Left renal pelvis (tissue), 4 donors: ENCODE measurements at regions not wholly inside any gene's neighbourhood (a gene's known extent, or its start where the extent isn't known, plus 50 kb on each side); places are given as distances from the start of the nearest gene placed in this dataset.

Source experiments
- DNase-seq, 4 donors: peaks; one replicate each; pipeline ENCODE4 v3.0.0-alpha.2; 2013; ENCODE audit warnings: low read depth in 4 of 4, low spot score in 3 of 4

DNA sequence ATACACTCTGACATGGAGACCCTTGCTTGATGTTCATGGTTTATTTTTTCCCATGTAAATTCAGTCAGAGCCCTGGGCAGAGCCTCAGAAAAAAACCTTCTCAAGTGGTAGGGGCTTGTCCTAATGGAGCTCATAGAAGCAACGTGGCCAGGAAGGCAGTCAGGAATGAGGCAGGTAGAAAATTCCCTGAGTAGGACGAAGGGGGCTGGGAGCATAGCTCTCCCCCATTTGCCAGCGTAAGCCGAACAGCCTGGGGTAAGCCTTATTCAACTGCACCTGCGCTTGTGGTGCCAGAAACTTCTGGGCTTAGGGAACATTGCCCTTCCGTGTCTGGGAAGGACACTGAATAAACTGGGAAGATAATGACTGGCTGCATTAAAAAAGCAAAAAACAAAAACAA, 238.5 kb upstream of the ROPN1 start:
- DNase-seq = no peak

DNA sequence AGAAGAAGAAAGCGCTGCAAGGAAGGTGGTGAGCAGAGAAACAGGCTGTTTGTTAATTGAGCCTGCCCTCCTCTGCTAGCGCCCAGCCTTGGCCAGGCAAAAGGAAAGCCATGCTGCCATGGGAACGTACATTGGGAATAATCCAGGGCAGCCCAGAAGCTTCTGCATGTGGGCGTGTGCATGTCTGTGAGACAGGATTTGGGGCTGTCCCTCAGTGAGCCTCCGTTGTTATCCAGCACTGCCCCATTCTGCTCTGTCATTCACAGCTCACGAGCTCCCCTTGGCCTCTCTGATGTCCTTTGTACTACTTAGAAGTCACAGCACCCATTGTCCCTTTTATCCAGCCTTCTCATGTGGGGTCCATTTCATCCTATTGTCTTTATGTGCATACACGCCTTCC, 239.1 kb upstream of the ROPN1 start:
- DNase-seq = no peak

DNA sequence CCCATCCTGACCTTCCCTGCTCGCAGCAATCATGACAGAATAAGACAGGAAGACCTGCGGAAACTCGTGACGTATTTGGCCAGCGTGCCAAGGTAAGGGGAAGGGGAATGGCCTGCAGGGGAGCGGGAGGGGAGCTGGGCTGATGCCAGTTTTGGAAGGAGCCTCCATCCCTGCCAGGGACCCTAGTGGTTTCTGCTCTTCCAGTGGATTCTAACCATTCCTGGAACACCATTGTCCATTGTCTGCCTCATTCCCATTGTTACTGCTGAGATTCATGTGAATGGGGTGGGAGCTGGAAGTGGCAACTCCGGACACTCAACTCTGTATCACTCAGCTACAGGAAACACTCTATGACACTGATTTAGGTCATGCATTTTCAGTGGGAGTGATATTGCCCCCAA, 242.9 kb upstream of the ROPN1 start:
- no peak for DNase-seq

DNA sequence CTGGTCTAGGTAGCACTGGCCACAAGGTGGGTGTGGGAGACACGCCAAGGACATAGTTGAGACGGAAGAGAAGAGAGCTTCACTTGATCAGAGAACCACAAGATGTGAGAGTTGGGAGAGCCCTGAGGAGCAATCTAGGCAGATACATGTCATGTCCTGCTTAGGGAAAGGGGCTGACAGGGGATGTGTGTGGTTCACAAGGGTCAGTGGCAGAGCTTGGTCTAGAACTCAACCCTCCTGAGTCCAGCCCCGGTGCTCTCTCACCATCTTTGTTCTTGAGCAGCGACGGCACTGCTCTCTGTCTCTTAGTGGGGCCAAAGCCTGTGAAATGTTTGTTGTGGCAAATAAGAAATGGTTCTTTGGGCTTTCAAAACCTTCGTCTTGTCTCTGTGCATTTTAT, 243.5 kb upstream of the ROPN1 start:
- no peak for DNase-seq

DNA sequence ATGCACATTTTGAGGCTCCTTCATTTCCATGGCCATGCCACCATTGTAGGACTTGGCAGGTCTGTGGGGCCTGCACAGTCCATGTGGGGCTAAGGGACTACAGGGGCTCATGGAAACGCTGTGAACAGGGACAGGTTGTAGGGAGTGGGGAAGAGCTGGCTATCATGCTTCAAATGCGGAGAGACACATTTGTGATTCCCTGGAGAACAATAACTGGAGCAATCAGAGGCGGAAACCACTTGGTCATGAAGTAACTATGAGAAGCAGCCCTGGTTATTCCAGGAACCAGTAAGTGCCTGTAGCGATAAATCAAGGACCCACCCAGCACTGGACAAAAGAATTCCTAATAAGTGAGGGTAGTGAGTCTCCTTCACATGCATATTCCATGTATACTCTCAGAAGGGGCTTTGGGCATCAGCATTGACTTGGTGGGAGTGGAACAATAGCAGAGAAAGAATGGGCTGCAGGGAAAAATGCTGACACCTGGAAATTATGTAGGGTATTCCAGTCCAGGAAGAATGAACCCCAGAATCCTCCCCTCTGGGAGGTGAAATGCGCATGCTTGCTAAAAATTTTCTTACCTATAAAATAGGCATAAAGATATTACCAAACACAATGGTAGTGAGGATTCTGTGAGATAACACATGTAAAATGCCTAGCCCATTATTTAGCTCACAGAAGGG, 251.4 kb upstream of the ROPN1 start:
- DNase-seq = no peak

DNA sequence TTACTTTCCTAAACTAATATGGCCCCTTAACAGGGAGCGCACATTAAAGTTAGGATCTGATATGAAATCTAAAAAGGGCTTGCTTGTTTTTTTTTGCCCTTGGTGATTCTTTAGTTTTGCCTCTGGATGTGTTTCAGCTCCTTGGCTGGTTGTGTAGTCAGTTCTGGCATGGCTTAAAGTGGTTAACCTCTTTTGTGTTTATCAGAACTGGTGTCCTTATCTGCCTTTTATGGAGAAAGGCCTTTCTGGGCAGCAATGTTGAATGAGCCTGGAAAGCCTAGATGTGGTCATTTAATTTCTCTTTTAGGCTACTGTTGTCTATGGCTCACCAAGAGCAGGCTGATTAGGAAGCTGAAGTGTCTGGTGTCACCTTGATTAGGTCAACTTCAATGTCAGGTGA, 254.5 kb upstream of the ROPN1 start:
- DNase-seq = no peak

DNA sequence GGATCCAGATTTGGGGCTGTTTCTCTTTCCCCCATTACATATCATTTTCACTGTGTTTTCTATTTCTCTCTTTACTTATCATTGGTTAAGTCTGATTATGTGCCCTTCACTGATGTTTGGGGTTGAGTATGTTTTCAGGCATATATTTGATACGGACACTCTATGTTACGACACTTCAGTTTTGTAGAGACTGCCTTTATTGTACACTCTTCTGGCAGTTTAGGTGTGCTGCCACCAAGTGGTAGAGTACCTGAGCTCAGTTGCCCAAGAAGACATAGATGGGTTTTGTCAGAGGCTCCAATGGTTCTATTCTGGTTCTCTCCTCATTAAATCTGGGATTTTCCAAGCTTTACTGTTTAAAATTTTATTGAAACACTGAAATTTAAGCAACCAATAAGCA, 255.0 kb upstream of the ROPN1 start:
- no peak for DNase-seq

DNA sequence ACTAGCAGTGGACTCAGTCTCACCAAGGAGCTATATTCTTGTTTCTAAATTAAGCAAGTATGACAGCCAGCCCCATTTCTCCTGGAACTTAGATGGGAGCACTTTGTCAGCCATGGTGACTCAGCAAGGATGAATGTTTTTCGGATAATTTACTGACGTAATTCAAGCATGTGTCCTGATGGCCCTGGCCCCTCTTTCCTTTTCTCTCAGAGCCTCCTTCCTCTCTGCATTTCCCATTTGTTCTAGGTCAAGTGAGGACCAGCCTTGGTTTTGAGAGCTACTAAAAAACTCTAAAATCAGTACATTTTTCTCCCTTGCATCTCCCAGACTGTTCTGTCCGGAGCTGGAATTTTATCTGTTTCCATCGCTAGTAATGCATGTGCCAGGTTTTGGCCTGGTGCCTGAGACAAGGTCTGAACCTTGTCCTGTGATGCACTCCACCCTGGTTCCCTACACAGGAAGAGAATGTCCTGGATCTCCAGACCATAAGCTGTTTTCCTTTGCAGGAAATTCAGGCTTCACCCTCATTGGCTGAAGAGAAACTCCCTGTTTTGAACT, 256.6 kb upstream of the ROPN1 start:
- DNase-seq = no peak

DNA sequence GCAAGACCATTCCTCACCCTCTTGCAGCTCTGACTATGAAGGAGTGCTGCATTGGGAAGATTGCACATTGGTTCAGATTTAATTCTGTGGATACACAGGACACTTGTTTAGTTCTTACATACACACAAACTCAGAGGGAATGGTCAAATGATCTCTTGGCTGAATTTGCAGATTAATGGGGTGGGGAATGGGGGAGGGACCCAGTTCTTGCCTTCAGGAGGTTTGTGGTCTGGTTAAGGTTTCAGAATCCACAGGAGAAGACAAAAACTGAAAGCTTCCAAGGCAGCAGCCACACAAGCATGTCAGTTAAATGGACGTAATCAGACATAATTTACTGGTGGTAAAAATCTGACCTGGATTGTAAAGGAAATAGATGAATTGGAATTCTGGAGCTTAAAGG, 257.1 kb upstream of the ROPN1 start:
- no peak for DNase-seq

DNA sequence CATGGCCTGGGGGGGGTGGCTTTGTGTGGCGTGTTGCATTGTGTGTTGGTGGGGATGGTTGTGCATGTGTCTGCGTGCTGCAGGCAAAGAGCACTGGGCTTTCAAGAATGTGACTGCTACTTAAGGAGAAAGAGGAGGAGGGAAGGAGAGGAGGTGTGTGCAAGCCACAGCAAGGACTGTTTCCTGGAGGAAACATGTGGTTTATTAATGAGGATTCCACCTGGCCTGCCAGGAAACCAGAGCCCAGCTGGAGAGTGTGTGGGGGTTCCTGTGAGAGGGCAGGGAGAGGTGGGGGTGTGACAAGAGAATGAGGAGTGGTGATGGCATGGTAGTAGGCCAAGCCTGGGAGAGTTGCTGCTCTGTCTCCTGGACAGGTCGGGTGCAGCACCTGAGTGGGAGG, 258.1 kb upstream of the ROPN1 start:
- DNase-seq = no peak

DNA sequence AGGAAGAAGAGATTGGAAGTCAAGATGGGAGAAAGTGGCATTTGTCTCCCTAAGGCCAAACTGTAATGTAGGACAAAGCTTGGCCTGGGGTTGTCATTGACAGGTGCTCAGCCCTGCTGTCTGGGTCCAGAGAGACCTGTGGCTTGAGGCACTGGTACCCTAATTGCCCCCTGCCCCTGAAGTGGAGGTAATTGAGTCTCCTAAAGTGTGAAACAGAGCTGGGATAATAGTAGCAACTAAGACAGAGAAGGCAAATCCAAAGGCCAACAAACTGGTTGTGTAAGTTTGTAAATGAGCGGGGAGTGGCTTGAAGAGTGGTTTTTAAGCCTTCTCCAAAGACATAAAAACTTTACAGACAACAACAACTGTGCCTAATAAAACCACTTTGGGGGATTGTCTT, 264.2 kb upstream of the ROPN1 start:
- DNase-seq = no peak

DNA sequence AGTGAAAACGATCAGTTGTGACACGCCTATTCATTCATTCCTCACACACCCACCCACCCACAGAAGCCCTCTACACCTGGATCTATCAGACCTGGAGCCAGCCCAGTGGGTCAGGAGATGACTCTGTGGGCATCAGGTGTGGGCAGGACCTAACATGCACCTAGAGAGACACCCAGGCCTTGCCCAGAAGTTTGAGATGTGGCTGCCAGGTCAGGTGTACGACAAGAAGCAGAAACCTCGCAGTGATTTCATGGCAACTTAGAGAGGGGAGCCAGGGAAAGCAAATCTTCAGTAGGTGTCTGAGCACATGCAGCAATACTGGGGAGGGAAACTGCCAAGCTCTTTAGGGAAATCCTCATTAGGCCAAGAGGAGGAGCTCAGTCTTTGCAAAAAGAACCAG, 264.7 kb upstream of the ROPN1 start:
- DNase-seq = no peak

DNA sequence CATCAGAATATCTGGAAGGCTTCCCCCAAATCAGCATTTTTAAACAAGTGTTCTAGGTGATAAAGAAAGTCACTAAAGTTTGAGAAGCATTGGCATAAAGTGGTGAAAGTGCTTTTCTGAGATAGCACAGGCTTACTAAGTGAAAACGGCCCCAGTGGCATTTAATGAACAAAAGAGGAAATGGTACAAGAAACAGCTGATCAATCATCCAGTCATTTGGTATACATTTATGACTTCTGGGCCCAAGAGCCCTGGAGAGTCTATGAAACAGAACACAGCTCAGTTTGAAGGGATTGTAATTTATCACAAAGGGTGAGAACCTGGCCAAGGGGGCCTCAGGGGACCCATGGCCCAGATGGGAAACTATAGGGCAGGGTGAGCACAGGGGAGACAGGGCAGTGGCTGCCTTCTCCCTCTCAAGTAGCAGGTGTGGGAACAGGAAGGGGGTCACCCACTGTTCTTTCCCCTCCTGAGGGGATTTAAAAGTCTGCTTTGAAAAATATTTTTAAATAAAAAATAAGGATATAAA, 265.5 kb upstream of the ROPN1 start:
- DNase-seq = no peak

DNA sequence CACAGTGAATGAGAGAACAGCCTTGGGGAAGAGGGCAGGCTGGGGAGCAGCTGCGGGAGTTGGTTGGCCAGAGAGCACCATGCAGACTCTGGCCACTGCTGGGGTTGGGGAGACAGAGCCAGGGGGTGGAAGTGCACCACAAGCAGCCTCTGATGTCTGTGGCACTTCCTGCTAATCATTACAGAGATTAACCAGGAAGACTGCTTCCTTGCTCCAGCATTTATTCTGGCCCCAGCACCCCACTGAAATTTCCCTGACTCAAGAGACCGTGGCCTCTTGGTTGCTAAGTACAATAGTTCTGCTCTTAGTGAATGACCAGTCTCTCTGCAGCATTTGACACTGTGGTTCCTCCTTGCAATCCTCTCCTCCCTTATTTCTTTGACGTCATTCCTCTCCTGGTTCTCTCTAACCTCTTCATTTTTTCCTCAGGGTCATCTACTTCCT, 266.2 kb upstream of the ROPN1 start:
- no peak for DNase-seq

DNA sequence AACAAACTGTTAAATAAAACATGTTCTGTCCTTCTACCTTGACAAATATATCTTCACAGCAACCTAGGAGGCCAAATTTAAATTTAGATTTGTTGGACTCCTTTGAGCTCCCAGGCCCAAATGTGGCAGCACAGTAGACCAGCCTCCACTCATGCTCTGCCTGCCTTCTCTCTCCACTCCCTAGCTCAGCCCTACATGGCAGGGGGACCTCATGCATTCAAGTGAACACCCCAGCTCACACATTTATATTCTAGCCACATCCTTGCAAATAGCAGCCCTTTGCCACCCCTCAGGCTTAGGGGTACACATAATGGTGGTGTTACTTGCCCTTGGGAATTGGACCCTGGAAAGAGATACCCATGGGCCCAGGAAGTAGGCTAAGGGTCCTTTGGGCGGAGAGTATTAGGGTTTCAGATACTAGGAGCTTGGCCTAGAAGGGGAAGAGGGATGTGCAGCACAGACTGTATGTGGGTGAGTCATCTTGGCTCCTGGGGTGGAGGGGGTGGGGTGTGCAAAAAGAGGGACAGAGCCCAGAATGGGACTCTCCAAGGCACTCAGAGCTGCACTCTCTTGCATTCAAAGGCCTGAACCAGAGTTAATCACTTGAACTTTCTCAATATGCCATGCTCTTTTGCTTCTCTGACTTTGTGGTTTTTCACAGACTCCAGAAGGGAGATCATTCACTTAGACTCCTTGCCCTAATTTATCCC, 268.4 kb upstream of the ROPN1 start:
- DNase-seq = no peak

DNA sequence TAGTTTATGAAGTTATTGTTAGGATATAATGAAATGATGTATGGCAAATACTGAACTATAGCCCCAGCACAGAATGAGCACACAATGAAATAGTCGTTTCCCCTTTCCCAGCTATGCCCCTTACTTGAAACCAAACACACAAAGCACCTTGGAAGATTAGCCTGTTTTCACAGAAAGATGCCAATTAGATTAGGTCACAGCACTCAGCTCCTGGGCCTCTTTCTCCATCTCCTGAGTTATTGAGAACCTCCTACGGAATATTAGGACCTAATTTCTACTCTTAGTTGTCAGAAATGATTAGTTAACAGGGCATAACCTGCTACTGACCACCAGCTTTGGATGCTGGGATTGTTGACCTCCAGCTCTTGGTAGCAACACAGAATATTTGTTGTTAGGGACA, 269.4 kb upstream of the ROPN1 start:
- DNase-seq = no peak

DNA sequence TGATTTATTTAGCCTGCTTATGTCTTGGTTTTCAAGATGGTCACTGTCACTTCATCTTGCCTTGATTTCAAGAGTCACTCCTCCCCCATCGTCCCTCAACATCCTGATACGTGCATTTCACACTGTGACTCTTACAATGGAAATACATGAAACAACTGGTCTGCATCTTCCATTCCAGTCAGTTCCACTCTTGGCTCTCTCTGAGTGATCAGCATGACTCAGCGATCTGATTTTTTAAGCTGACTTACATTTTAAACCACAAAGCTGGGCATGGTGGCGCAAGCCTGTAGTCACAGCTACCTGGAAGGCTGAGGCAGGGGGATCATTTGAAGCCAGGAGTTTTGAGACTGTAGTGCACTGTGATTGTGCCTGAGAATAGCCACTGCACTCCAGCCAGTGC, 271.2 kb upstream of the ROPN1 start:
- no peak for DNase-seq

DNA sequence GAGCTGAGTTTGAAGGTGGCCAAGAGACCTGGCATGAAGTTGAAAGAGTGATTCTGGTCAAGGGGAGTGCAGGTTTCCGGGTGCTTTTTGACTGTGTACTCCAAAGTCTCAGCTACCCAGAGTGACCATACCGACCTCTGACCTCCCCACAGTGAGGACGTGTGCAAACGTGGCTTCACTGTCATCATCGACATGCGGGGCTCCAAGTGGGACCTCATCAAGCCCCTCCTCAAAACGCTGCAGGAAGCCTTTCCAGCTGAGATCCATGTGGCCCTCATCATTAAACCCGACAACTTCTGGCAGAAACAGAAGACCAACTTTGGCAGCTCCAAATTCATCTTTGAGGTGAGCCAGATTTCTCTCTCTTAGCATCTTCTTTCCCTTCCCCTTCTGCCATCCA, 272.4 kb upstream of the ROPN1 start:
- no peak for DNase-seq

DNA sequence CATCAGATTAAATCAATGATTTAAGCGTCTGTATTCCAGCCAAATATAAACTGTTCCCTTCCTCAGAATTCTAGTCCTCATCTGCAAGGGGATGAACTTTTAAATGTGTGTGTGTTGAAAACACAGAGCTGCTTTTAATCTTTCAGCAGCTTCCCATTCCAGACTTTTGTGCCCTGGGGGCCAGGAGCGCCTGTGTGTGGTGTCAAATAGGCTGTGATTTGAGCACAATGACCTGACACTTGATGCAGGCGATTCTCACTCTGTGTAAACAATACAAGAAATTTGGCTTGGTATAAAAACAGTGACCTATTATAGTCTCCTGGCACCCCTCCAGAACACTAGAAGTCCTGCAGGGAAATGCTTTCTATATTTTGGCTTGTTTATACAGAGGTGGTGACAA, 274.6 kb upstream of the ROPN1 start:
- no peak for DNase-seq

DNA sequence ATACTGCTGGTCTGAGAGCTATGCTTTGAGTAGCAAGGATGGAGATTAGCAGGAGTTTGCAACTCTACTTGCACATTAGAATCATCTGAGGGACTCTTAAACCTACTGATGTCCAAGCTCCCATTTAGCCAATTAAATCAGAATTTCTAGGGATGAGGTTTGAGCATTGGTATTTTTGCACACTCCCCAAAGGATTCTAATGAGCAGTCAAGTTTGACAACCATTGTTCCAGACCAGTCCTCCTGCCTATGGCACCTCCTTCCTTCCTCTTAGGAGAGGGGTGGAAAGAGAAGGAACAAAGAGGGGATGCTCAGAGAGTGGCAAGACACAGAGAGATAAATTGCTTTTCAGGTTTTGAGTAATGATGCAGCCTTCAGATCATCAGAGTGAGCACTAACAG, 275.5 kb upstream of the ROPN1 start:
- no peak for DNase-seq

DNA sequence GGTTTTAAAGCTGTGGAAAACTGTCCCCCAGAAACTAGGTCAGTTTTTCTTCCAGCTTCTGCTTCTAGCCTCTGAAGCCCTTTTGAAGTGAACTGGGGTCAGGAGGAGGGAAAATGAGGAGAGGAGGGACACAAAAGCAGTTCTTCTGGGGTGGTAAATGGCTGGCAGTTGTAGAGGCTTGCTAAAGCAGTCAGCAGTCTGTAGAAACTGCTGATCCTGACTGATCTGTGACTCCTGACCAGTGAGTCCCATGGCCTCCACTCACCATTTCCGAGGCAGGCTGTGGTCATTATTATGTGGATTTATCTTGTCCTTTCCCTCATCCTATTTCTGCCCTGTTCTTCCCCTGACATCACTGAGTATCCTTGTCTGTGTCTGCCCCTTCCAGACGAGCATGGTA, 276.4 kb upstream of the ROPN1 start:
- DNase-seq = no peak

DNA sequence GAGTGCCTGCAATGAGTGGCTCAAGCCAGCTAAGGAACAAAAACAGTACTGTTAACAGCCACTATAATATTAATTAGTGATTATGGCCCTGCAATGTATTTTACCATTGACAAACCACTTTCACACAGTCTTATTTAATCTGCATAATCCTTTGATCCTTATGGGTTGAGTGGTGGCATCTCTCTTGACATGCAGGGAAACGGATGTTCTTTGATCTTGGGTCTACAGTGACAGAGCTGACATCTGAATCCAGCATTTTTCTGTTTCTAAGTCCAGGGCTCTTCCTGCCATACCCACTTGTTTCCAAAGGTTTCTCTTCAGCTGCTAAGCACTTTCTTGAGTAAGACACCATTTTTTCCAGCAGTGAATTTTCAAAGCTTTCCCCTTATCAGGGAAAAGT, 277.7 kb upstream of the ROPN1 start:
- DNase-seq = no peak
